SK-N-SH (cell line): ENCODE measurements at regions not wholly inside any gene's neighbourhood (a gene's known extent, or its start where the extent isn't known, plus 50 kb on each side); places are given as distances from the start of the nearest gene placed in this dataset.

Experiments used
- CTCF ChIA-PET: fragments of 300-600, 350-600 bp; formaldehyde crosslinking; extraction: SDS; loops from one replicate; lab custom pipeline; 2021; lab: Yijun Ruan, JAX
- POLR2A ChIA-PET: fragments of 350-600 bp; sonication (Branson Sonifier 250); formaldehyde crosslinking; extraction: SDS; loops from one replicate; lab custom pipeline; 2020; ENCODE audit warnings: antibody characterized with exemption, inconsistent platforms; lab: Yijun Ruan, JAX
- DNase-seq: peaks from one replicate; pipeline ENCODE4 v3.0.0; 2012
- H2AFZ ChIP-seq: fragments of 200-600 bp; sonication (generic); 2 replicates; pipeline ENCODE4 v1.8.1; 2016; ENCODE audit warnings: antibody characterized with exemption, mild to moderate bottlenecking, low read depth
- H3F3A ChIP-seq: fragments of 200-600 bp; sonication (generic); replicated peaks from 2 replicates; pipeline ENCODE3; 2016; ENCODE audit warnings: antibody characterized with exemption, mild to moderate bottlenecking; ENCODE audit not compliant: insufficient read depth
- H3K27ac ChIP-seq, 2 experiments: fragments of 200-500 bp in 1 of 2; fragments of 200-600 bp in 1 of 2; sonication (Bioruptor generic) in 1 of 2; sonication (generic), shearing (Covaris generic) in 1 of 2; 2 replicates each; pipeline versions ENCODE4 v1.5.1 to v1.6.1; 2014 to 2016; ENCODE audit warnings: low read depth in 2 of 2, inconsistent platforms in 1 of 2, low read length in 1 of 2, mild to moderate bottlenecking in 1 of 2, mixed read lengths in 1 of 2
- H3K27me3 ChIP-seq: fragments of 200-600 bp; sonication (generic), shearing (Covaris generic); 2 replicates; pipeline ENCODE4 v1.6.1; 2016; ENCODE audit warnings: mixed run types; ENCODE audit not compliant: insufficient read depth
- H3K36me3 ChIP-seq, 2 experiments: fragments of 200-500 bp in 1 of 2; fragments of 200-600 bp in 1 of 2; sonication (Bioruptor generic) in 1 of 2; sonication (generic) in 1 of 2; replicated peaks in 1 of 2; 2 replicates each; pipeline versions ENCODE3 to v1.5.1; 2014 to 2016; ENCODE audit warnings: low read length in 1 of 2, mild to moderate bottlenecking in 1 of 2; ENCODE audit not compliant: insufficient read depth in 2 of 2, control insufficient read depth in 1 of 2
- H3K4me1 ChIP-seq, 2 experiments: fragments of 200-500 bp in 1 of 2; fragments of 200-600 bp in 1 of 2; sonication (Bioruptor generic) in 1 of 2; sonication (generic), shearing (Covaris generic) in 1 of 2; 2 replicates each; pipeline versions ENCODE4 v1.5.1 to v1.6.1; 2014 to 2016; ENCODE audit warnings: low read depth in 1 of 2, low read length in 1 of 2, mixed run types in 1 of 2; ENCODE audit not compliant: insufficient read depth in 2 of 2, control insufficient read depth in 1 of 2
- H3K4me2 ChIP-seq: fragments of 200-600 bp; sonication (generic), shearing (Covaris generic); 2 replicates; pipeline ENCODE4 v1.6.1; 2017; ENCODE audit warnings: mixed run types
- H3K4me3 ChIP-seq, 2 experiments: fragments of 200-500 bp in 1 of 2; fragments of 200-600 bp in 1 of 2; sonication (Bioruptor generic) in 1 of 2; sonication (generic), shearing (Covaris generic) in 1 of 2; 2 replicates each; pipeline versions ENCODE4 v1.5.1 to v1.8.1; 2014 to 2016; ENCODE audit warnings: low read depth in 2 of 2, inconsistent platforms in 1 of 2, low read length in 1 of 2, mild to moderate bottlenecking in 1 of 2, mixed read lengths in 1 of 2, moderate library complexity in 1 of 2
- H3K79me2 ChIP-seq: fragments of 200-600 bp; sonication (generic); 2 replicates; pipeline ENCODE4 v1.8.1; 2017; ENCODE audit warnings: mild to moderate bottlenecking; ENCODE audit not compliant: insufficient read depth
- H3K9ac ChIP-seq: fragments of 200-600 bp; sonication (generic); 2 replicates; pipeline ENCODE4 v1.6.1; 2017; ENCODE audit warnings: mixed run types
- H3K9me2 ChIP-seq: fragments of 200-600 bp; sonication (generic); 2 replicates; pipeline ENCODE4 v1.6.1; 2017; ENCODE audit warnings: mixed run types
- H3K9me3 ChIP-seq: fragments of 200-600 bp; sonication (generic); 2 replicates; pipeline ENCODE4 v1.6.1; 2017; ENCODE audit warnings: mixed run types, mild to moderate bottlenecking, moderate library complexity
- H4K20me1 ChIP-seq: fragments of 200-600 bp; sonication (generic); 2 replicates; pipeline ENCODE4 v1.6.1; 2017; ENCODE audit warnings: mild to moderate bottlenecking, mixed run types; ENCODE audit not compliant: insufficient read depth
- CHD2 ChIP-seq: fragments of 150-350 bp; IDR thresholded peaks from 2 replicates; pipeline ENCODE4 v1.6.1; 2018; ENCODE audit warnings: low read length; ENCODE audit not compliant: partially characterized antibody
- ELF1 ChIP-seq: IDR thresholded peaks from 2 replicates; pipeline ENCODE4 v1.4.0; 2012
- EZH2phosphoT487 ChIP-seq: fragments of 200-600 bp; sonication (generic); IDR thresholded peaks from 2 replicates; pipeline ENCODE4 v1.6.1; 2017; ENCODE audit warnings: low read depth, mixed run types, mild to moderate bottlenecking, antibody characterized with exemption, moderate library complexity, borderline replicate concordance
- FOXM1 ChIP-seq: IDR thresholded peaks from 2 replicates; pipeline ENCODE4 v1.4.0; 2012; ENCODE audit warnings: low read depth, mild to moderate bottlenecking
- GABPA ChIP-seq: IDR thresholded peaks from 2 replicates; pipeline ENCODE4 v1.4.0; 2012; ENCODE audit warnings: low read depth, mild to moderate bottlenecking
- IRF3 ChIP-seq: fragments of 150-350 bp; IDR thresholded peaks from 2 replicates; pipeline ENCODE4 v1.6.1; 2016; ENCODE audit warnings: mild to moderate bottlenecking, low read depth, low read length
- MXI1 ChIP-seq: IDR thresholded peaks from 2 replicates; pipeline ENCODE4 v1.6.1; 2012; ENCODE audit warnings: mild to moderate bottlenecking, low read depth, low read length, improper control_type of control experiment
- NFIC ChIP-seq: IDR thresholded peaks from 2 replicates; pipeline ENCODE4 v1.4.0; 2012; ENCODE audit warnings: borderline replicate concordance
- NRF1 ChIP-seq: IDR thresholded peaks from 2 replicates; pipeline ENCODE4 v1.6.1; 2012; ENCODE audit warnings: low read depth, mild to moderate bottlenecking, low read length
- POLR2AphosphoS5 ChIP-seq: IDR thresholded peaks from 2 replicates; pipeline ENCODE4 v1.6.1; 2012; ENCODE audit warnings: low read depth, low read length
- RCOR1 ChIP-seq: fragments of 150-350 bp; IDR thresholded peaks from 2 replicates; pipeline ENCODE4 v1.6.1; 2017; ENCODE audit warnings: antibody characterized with exemption, low read length
- RFX5 ChIP-seq: IDR thresholded peaks from 2 replicates; pipeline ENCODE4 v1.6.1; 2012; ENCODE audit warnings: mild to moderate bottlenecking, improper control_type of control experiment, low read length
- RXRA ChIP-seq: IDR thresholded peaks from 2 replicates; pipeline ENCODE4 v1.4.0; 2012; ENCODE audit warnings: low read depth, mild to moderate bottlenecking, borderline replicate concordance
- SIN3A ChIP-seq: IDR thresholded peaks from 2 replicates; pipeline ENCODE4 v1.6.1; 2012; ENCODE audit warnings: low read depth, mild to moderate bottlenecking, low read length, moderate library complexity, borderline replicate concordance
- SMC3 ChIP-seq: IDR thresholded peaks from 2 replicates; pipeline ENCODE4 v1.6.1; 2012; ENCODE audit warnings: low read depth, low read length, improper control_type of control experiment
- YY1 ChIP-seq: IDR thresholded peaks from 2 replicates; pipeline ENCODE4 v1.4.0; 2012; ENCODE audit warnings: low read depth, mild to moderate bottlenecking
- WGBS: methylation state at CpG from one replicate; pipeline ENCODE4 v1.1.6; 2017; ENCODE audit warnings: low lambda C conversion rate; 5-methylcytosine and 5-hydroxymethylcytosine counted together
- TF ChIP-seq, protein P1 (sequence below): IDR thresholded peaks from 2 replicates; pipeline ENCODE4 v1.4.0; 2012; ENCODE audit warnings: low read depth, borderline replicate concordance
- TF ChIP-seq, protein P2 (sequence below): IDR thresholded peaks from 2 replicates; pipeline ENCODE4 v1.4.0; 2012; ENCODE audit warnings: low read depth

DNA sequence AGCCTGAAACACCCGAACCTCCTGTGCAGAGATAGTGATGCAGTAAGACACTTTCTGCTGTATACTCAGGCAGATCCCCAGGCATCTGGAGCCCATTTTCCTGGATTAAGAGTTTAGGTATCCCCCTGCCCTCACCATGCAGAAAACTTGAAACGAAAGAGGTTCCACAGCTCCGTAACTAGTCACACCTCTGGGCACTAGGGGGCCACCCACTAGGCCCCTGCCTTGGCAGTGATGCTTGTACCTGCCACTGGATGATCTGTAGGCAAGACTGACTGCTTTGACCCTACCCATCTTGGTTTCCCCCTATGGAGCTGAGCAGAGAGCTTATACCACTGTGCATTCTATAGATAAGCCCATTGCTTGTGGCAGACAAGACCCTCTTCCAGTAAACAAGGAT is 940.6 kb downstream of the PCDH19 start:
- DNase-seq = no peak
- CTCF ChIA-PET = interaction anchor here (0.6 to 1.2 kb wide), 2 partner anchors 86 to 1202 kb away, joined by 3 read pairs; no protein-coding TSS in a partner anchor
- no peak overlapping the region for H2AFZ ChIP-seq
- no peak overlapping the region for H3K4me2 ChIP-seq
- no peaks in the 10 kb centered on the region; the same call in 1 of the 2 replicates for H3K9me2 ChIP-seq
- no peak overlapping the region for H3K4me3 ChIP-seq
- TF ChIP-seq, protein P1, sequence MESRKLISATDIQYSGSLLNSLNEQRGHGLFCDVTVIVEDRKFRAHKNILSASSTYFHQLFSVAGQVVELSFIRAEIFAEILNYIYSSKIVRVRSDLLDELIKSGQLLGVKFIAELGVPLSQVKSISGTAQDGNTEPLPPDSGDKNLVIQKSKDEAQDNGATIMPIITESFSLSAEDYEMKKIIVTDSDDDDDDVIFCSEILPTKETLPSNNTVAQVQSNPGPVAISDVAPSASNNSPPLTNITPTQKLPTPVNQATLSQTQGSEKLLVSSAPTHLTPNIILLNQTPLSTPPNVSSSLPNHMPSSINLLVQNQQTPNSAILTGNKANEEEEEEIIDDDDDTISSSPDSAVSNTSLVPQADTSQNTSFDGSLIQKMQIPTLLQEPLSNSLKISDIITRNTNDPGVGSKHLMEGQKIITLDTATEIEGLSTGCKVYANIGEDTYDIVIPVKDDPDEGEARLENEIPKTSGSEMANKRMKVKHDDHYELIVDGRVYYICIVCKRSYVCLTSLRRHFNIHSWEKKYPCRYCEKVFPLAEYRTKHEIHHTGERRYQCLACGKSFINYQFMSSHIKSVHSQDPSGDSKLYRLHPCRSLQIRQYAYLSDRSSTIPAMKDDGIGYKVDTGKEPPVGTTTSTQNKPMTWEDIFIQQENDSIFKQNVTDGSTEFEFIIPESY = no peak
- TF ChIP-seq SIN3A (no peak), SMC3 (no peak), FOXM1 (no peak), YY1 (no peak), POLR2AphosphoS5 (no peak), CHD2 (no peak), RXRA (no peak), EZH2phosphoT487 (no peak), IRF3 (no peak), GABPA (no peak), NRF1 (no peak), RCOR1 (no peak), NFIC (no peak), MXI1 (no peak), ELF1 (no peak), RFX5 (no peak)
- TF ChIP-seq, protein P2, sequence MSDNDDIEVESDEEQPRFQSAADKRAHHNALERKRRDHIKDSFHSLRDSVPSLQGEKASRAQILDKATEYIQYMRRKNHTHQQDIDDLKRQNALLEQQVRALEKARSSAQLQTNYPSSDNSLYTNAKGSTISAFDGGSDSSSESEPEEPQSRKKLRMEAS = no peak
- WGBS = 39% methylated on average over 3 of the region's 3 CpGs
- no peak overlapping the region for H3K9ac ChIP-seq
- no peaks in the 10 kb centered on the region for H3K79me2 ChIP-seq
- no peaks in the 10 kb centered on the region for H3K4me1 ChIP-seq
- POLR2A ChIA-PET = no interaction called here
- no peaks in the 10 kb centered on the region for H3K36me3 ChIP-seq
- H3F3A ChIP-seq = no peaks in the 10 kb centered on the region
- no peaks in the 10 kb centered on the region for H4K20me1 ChIP-seq
- no peaks in the 10 kb centered on the region for H3K27me3 ChIP-seq
- H3K27ac ChIP-seq = no peak overlapping the region
- H3K9me3 ChIP-seq = peaks cover 5% of the 10 kb centered on the region; the same call in 1 of the 2 replicates
